H1 (cell line): ENCODE measurements at regions not wholly inside any gene's neighbourhood (a gene's known extent, or its start where the extent isn't known, plus 50 kb on each side); places are given as distances from the start of the nearest gene placed in this dataset.

Source experiments
- JUN ChIP-seq: IDR thresholded peaks from 2 replicates; pipeline ENCODE4 v1.6.1; 2011; ENCODE audit warnings: low read depth, mild to moderate bottlenecking, improper control_type of control experiment, low read length
- POLR2AphosphoS5 ChIP-seq: IDR thresholded peaks from 2 replicates; pipeline ENCODE4 v1.6.1; 2011; ENCODE audit warnings: low read depth, low read length
- TF ChIP-seq, protein P1 (sequence below), 3 experiments: IDR thresholded peaks; 1 replicate in 2 of 3; 2 replicates in 1 of 3; pipeline versions ENCODE4 v1.5.1 to v1.6.1; 2011; ENCODE audit warnings: low read length in 3 of 3, mild to moderate bottlenecking in 3 of 3, inconsistent platforms in 2 of 3, low read depth in 1 of 3, moderate library complexity in 1 of 3; ENCODE audit not compliant: insufficient read depth in 1 of 3; ENCODE audit errors: control extremely low read depth in 1 of 3

GRCh38 chr5:56523790-56524575 is 290.9 kb upstream of the ANKRD55 start:
- TF ChIP-seq JUN (no peak), POLR2AphosphoS5 (no peak)
- TF ChIP-seq, protein P1, sequence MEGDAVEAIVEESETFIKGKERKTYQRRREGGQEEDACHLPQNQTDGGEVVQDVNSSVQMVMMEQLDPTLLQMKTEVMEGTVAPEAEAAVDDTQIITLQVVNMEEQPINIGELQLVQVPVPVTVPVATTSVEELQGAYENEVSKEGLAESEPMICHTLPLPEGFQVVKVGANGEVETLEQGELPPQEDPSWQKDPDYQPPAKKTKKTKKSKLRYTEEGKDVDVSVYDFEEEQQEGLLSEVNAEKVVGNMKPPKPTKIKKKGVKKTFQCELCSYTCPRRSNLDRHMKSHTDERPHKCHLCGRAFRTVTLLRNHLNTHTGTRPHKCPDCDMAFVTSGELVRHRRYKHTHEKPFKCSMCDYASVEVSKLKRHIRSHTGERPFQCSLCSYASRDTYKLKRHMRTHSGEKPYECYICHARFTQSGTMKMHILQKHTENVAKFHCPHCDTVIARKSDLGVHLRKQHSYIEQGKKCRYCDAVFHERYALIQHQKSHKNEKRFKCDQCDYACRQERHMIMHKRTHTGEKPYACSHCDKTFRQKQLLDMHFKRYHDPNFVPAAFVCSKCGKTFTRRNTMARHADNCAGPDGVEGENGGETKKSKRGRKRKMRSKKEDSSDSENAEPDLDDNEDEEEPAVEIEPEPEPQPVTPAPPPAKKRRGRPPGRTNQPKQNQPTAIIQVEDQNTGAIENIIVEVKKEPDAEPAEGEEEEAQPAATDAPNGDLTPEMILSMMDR (IDR thresholded peaks at IDR 0.05; ENCODE audit: control extremely low read depth in 1 of 3, insufficient read depth in 1 of 3, low read depth in 1 of 3, low read length in 3 of 3), result no peak
